ENCODE measurements at regions not wholly inside any gene's neighbourhood (a gene's known extent, or its start where the extent isn't known, plus 50 kb on each side); places are given as distances from the start of the nearest gene placed in this dataset.

- TF ChIP-seq POLR2A (IDR thresholded peaks at IDR 0.05), result no peak
- TF ChIP-seq CTCF (IDR thresholded peaks at IDR 0.05), result no peak
Observed at GRCh38 chr15:77859491-77860060, 217.9 kb downstream of the TBC1D2B start.

All from esophagus squamous epithelium (tissue), 4 donors.